ENCODE measurements at regions not wholly inside any gene's neighbourhood (a gene's known extent, or its start where the extent isn't known, plus 50 kb on each side); places are given as distances from the start of the nearest gene placed in this dataset.

DNA sequence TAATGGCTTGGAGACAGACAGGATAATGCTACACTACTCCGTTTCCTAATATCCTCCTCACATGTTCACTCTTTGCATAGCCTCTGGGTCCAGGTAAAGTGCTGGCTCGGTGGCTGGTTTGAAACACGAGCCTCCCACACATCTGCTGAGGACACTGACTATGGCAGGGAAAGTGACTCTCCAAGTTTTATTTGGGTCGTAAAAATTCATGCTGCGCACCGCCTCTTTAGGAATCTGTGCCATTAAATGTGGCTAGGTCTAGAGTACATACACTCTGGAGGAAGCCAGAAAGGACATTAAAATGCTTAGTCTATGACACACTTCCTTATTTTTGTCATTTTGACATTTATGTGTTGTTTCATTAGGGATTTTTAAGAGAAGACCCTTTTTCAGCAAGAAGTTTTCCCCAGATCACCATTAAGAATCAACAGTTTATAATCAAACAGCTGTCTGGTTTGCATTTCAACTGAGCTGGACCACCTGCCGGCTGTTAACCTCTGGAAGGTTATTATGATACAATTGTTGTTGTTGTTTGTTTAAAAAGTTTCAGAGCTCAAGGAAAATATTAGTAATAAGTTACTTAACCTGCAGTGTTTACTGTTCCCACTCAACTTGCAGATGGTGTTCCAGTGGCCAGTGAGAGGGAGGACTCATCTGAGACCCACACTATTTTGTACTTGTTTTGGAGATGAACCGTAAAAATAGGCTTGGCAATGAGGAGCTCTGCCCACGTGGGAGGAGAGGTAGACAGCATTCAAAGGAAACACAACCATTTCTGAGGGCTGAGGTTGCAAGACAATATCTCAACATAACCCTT, 443.3 kb upstream of the MEIS1 start:
- H3K9me3 Mint-ChIP-seq, result peaks cover 11% of the 10 kb centered on the region
- no peak overlapping the region for H3K4me3 Mint-ChIP-seq
- no peaks in the 10 kb centered on the region for H3K27me3 Mint-ChIP-seq (ENCODE audit: low read depth)
- peaks cover 7% of the 10 kb centered on the region for H3K36me3 Mint-ChIP-seq (ENCODE audit: low read depth)
- H3K27ac Mint-ChIP-seq, result peak overlapping the region in 2 of 3 experiments; percentile 60 to 74
- H3K4me1 Mint-ChIP-seq, result peaks cover 17% of the 10 kb centered on the region
- no peak for TF ChIP-seq CTCF (IDR thresholded peaks at IDR 0.05; ENCODE audit: unreplicated experiment in 3 of 3)

DNA sequence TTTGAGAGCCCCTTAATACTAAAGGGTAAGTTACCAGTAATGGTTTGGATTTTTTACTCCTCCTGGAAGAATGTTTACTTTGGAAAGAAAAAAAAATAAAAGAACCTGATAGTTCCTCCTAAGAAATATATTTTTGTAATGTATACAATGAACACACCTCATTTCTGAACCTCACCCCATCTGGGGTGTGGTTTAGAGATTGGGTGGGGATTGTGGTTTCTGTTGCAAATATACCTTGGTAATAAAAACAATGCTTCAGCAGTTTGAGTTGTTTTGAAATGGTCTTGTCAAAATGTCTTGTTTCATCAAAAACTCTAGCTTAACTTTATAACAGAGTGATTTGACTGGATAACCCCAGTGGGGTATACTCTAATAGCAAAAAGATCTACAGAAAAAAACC, 448.9 kb upstream of the MEIS1 start:
- H3K27ac Mint-ChIP-seq, result no peak overlapping the region
- H3K9me3 Mint-ChIP-seq, result peaks cover 11% of the 10 kb centered on the region
- H3K4me1 Mint-ChIP-seq, result peaks cover 4% of the 10 kb centered on the region
- H3K36me3 Mint-ChIP-seq (ENCODE audit: low read depth), result peaks cover 7% of the 10 kb centered on the region
- no peaks in the 10 kb centered on the region for H3K27me3 Mint-ChIP-seq (ENCODE audit: low read depth)
- no peak for TF ChIP-seq CTCF (IDR thresholded peaks at IDR 0.05; ENCODE audit: unreplicated experiment in 3 of 3)
- H3K4me3 Mint-ChIP-seq, result no peak overlapping the region

GRCh38 chr2:65980531-65980930, 454.4 kb upstream of the MEIS1 start:
- H3K27ac Mint-ChIP-seq, result no peak overlapping the region

GRCh38 chr2:65979446-65979845, 455.5 kb upstream of the MEIS1 start:
- H3K9me3 Mint-ChIP-seq, result peaks cover 6% of the 10 kb centered on the region
- H3K27ac Mint-ChIP-seq, result no peak overlapping the region
- no peaks in the 10 kb centered on the region for H3K27me3 Mint-ChIP-seq (ENCODE audit: low read depth)
- H3K4me1 Mint-ChIP-seq, result no peaks in the 10 kb centered on the region
- no peak for TF ChIP-seq CTCF (IDR thresholded peaks at IDR 0.05; ENCODE audit: unreplicated experiment in 3 of 3)
- no peaks in the 10 kb centered on the region for H3K36me3 Mint-ChIP-seq (ENCODE audit: low read depth)
- H3K4me3 Mint-ChIP-seq, result no peak overlapping the region

More at GRCh38 chr2:65980531-65980930, 454.4 kb upstream of the MEIS1 start:
- Mint-ChIP-seq H3K27me3 (ENCODE audit: low read depth) (no peaks in the 10 kb centered on the region), H3K9me3 (peaks cover 6% of the 10 kb centered on the region), H3K4me3 (no peak overlapping the region), H3K4me1 (no peaks in the 10 kb centered on the region), H3K36me3 (ENCODE audit: low read depth) (no peaks in the 10 kb centered on the region)
- TF ChIP-seq CTCF (IDR thresholded peaks at IDR 0.05; ENCODE audit: unreplicated experiment in 3 of 3), result no peak

DNA sequence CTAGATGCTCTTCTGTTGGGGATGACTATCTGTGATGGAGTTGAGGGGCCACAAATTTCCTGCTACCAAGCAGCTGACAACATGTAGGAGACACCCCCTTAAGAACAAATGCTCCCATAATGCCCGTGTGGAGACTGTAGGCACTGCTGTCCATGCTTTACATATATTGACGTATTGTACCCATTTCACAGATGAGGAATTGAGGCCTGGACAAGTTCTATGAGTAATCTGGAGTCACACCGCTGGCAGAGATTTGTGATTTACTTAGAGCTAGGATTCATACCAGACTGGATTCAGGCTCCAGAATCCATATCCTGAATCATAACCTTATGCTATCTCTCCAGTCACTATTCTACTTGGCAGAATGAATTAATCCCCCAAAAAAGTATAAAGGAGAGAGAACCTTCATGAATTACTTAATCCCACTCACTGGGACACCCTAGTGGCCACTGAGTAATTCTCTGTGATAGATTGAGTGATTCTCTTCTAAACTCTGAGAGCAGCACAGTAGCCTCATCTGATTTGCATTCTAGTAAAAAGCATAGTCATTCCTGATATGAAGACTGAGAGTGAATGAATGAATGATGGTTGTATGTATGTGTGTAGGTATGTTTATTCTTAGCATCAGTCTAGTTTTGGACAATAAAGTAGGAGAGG, 460.7 kb upstream of the MEIS1 start:
- peaks cover 7% of the 10 kb centered on the region for H3K9me3 Mint-ChIP-seq
- no peaks in the 10 kb centered on the region for H3K4me1 Mint-ChIP-seq
- TF ChIP-seq CTCF (IDR thresholded peaks at IDR 0.05; ENCODE audit: unreplicated experiment in 3 of 3), result no peak
- no peak overlapping the region for H3K27ac Mint-ChIP-seq
- no peaks in the 10 kb centered on the region for H3K36me3 Mint-ChIP-seq (ENCODE audit: low read depth)
- no peaks in the 10 kb centered on the region for H3K27me3 Mint-ChIP-seq (ENCODE audit: low read depth)
- no peak overlapping the region for H3K4me3 Mint-ChIP-seq

All from nephron (organoid).